ENCODE measurements at regions not wholly inside any gene's neighbourhood (a gene's known extent, or its start where the extent isn't known, plus 50 kb on each side); places are given as distances from the start of the nearest gene placed in this dataset.
"Not testable (repeated sequence)": the region's sequence is repeated elsewhere in the genome, so short reads cannot be mapped to it uniquely, and the experiment has no call there.

DNA sequence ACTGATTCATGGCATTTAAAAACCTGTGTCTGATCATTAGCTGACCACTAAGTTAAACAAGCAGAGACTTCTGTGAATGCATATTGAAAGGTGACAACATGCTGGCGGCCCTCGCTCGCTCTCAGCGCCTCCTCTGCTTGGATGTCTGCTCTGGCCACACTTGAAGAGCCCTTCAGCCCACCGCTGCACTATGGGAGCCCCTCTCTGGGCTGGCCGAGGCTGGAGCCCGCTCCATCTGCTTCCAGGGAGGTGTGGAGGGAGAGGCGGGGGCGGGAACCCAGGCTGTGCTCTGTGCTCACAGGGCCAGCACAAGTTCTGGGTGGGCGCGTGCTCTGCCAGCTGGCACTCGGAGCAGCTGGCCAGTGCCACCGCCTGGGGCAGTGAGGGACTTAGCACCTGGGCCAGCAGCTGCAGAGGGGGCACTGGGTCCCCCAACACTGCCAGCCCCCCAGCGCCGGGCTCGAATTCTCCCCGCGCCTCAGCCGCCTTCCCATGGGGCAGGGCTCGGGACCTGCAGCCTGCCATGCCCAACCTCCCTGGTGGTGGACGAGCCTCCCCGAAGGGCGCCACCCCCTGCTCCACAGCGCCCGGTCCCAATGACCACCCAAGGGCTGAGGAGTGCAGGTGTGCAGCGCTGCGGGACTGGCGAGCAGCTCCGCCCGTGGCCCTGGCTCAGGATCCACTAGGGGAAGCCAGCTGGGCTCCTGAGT, 252.4 kb downstream of the ZIC4 start:
- DNase-seq = no peak

DNA sequence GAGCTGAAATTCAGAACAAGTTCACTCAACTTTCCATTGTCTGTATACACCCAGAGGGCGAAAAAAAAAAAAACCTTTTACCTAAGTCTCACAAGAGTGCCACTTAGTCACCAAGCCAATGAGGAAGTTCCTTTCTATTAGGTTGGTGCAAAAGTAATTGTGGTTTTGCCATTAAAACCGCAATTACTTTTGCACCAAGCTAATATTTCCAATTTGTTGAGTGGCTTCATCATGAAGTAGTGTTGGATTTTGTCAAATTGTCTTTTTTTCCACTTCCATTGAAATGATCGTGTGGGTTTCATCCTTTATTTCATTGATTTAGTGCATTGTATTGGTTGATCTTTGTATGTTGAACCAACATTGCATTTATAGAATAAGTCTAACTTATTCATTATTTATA, 253.9 kb downstream of the ZIC4 start:
- DNase-seq = no peak

DNA sequence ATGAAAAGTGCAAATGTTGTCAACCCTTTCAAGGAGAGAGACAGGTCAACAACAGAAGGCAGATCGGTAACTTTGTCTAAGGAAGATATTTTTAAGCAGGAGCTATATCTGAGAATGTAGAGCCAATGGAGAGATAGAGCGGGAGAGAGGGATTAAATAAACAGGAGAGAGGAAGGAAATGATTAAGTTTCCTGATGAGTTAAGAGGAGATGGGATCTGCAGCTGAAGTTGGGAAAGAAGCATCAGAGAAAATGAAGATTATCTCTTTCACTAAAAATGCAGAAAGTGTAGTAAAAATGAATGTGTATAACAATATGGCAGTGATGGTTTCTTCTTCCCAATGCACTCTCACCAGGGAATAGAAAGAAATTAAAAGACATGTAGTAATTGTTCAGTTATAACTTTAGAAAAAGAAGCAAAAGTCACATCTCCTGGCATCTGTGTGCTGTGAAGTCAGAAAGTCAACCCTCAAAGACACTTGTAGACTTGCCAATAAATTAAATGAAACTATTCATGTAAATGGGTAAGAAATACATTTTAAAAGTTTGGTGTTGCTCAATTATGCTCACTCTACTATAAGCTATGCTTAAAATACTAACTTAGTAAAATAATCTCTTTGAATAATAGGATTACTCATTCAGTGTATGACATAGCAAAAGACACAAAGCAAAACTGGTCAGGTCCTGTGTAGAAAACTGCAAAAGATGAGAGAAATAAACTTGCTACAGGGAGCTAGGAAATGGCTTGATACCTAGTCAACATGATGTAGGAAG, 264.6 kb downstream of the ZIC4 start:
- DNase-seq = no peak

- DNase-seq = no peak
Measured at GRCh38 chr3:147139341-147139740, 267.0 kb downstream of the ZIC4 start.

- DNase-seq = no peak
Measured at GRCh38 chr3:147132168-147132567, 274.2 kb downstream of the ZIC4 start.

- no peak for DNase-seq
Measured at GRCh38 chr3:147130461-147130860, 275.9 kb downstream of the ZIC4 start.

- no peak for DNase-seq
Measured at GRCh38 chr3:147129665-147130064, 276.7 kb downstream of the ZIC4 start.

GRCh38 chr3:147122350-147122749, 284.0 kb downstream of the ZIC4 start:
- DNase-seq = no peak

- no peak for DNase-seq
Measured at GRCh38 chr3:147119989-147120388, 286.4 kb downstream of the ZIC4 start.

DNA sequence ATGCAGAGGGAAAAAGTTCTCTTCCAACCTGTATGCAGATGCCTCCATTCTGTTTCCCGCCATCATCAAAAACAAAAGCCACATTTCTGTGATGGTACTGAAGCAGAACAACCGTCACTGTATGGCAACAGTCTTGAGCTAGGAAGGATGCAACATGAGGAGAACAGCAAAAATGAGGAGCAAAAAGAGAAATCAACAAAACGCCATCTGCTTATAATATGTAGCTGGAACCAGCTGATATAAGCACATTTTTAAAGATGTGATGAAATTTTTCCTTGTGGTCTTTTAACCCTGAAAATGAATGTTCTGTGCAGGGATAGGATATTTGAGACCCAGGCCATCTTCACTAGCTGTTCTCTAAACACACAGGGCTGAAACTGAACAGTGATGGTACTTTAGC, 287.0 kb downstream of the ZIC4 start:
- no peak for DNase-seq

- DNase-seq = no peak
Measured at GRCh38 chr3:147118611-147119010, 287.7 kb downstream of the ZIC4 start.

- DNase-seq = no peak
Measured at GRCh38 chr3:147117631-147118030, 288.7 kb downstream of the ZIC4 start.

DNA sequence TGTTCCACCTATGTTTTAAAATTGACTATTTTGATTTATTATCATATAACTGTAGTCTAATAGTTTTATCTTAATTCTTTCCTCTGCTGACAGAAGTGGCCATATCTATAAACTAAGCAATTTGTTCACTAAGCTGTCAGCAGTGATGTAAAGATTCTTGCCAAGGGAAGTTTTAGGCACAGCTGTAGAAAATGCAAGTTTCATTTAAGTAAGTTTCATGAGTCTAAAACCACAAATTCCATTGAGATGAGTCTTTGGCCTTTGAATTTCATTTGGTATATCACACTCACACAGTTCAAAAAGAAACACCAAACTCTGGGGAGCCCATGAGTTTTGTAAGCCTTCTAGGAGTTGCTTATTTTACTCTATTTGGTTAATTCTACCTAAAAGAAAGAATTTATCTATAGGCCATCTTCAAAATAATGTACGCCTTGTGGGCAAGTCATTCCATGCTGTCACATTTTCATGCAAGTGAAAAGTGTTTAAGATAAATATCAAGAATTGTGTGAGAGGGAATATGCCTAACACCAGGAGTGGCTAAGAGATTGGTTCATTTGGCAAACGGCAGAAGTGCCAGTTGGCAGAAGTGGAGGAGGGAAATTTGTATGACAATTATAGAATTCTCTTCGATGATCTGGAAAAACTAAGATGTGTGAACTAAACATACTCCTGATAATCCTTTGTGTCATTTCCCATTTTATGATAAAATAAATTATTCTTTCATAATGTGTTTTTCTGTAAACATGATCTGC, 292.9 kb downstream of the ZIC4 start:
- DNase-seq = no peak

- no peak for DNase-seq
Measured at GRCh38 chr3:147099076-147099475, 307.3 kb downstream of the ZIC4 start.

- DNase-seq = no peak
Measured at GRCh38 chr3:147090461-147090860, 315.9 kb downstream of the ZIC4 start.

DNA sequence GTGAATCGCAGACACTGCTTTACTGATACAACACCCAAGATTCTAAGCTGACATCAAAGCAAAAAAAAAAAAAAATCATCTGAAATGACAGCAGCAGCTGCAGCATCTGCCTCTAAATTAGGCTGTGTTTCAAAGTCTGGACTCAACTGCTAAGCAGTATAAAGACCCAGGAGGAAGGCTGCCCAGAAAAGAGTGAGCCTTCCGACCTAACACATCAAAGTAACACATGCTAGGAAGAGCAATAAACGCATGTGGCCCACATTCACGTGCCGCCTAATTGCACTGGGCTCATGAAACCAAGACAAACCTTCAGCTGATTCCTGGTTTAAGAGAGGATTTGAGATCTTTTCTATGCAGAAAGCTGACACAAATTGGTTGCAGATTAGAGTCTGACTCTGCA, 317.1 kb downstream of the ZIC4 start:
- DNase-seq = no peak

DNA sequence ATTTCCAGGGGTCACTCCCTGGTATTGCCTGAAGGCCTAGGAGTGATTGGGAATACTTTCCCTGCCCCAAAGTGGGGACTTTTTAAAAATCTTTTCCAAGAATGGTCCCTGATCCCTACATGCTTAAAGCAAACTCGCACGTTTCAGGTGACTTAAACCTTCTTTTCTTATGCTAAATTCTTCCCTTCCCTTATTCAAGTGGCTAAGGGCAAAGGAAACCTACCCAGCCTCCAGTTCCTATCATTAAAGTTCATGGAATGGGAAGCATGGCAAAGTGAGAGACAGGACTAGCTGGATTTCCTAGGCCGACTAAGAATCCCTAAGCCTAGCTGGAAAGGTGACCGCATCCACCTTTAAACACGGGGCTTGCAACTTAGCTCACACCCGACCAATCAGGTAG, 346.8 kb downstream of the ZIC4 start:
- not testable (repeated sequence) for DNase-seq

DNA sequence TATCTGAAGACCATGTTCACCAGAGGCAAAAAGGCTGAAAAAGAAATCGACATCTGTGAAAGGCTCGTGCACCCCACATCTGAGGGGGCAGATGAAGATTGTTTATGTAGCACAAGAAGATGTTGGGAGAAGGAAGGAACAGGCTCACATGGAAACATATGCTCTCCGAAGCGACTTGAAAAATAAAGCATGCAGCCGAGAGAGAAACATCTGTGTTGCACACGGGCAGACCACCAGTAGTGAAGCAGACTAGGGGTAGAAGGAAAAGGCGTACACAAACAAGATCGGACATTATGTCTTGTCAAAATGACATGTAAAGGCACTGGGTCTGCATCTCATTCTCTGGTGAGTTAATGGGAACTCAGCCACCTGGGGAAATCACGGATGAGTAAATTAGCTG, 356.5 kb downstream of the ZIC4 start:
- DNase-seq = no peak

GRCh38 chr3:147049305-147049704, 357.0 kb downstream of the ZIC4 start:
- no peak for DNase-seq

DNA sequence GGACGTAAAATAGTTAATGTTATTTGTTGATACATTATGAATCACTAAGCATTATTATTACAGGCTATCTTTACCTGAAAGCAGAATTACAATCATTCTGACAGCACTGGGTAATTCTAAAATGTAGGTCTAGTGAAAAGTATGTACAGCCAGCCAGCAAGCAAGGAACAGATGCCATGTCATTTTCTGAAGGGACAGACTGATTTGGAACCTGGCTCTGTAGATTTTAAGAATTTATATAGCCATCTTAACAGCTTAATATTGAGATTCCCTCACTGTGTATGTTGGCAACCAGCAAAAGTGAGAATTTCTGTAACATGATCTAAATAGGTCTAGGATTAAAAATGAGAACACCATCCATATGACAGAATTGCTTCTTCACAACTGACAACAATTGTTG, 359.4 kb downstream of the ZIC4 start:
- DNase-seq = no peak

- no peak for DNase-seq
Measured at GRCh38 chr3:147038481-147038880, 367.9 kb downstream of the ZIC4 start.

DNA sequence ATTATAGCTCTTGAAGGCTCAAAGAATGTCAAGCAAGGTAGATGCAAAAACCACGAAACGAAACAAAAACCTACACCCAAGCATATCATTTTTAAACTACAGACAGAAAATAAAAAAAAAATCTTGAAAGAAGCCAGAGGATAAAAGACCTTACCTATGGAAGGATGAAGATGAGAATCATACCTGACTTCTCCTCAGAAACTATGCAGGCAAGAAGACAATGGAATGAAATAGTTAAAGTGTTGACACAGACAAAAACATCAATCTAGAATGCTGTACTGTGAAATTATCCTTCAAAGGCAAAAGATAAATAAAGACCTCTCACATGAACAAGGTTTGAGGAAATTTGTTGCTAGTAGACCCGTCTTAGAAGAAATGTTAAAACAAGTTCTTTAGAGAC, 372.0 kb downstream of the ZIC4 start:
- no peak for DNase-seq

- DNase-seq = no peak
Measured at GRCh38 chr3:147030274-147030673, 376.1 kb downstream of the ZIC4 start.

- DNase-seq = no peak
Measured at GRCh38 chr3:147015334-147015733, 391.0 kb downstream of the ZIC4 start.
